Activated gamma-delta T cell treated with anti-CD3 and anti-CD28 coated beads, Interleukin-2, amount 50 U/mL, for 16 hours (primary cell): ENCODE measurements at regions not wholly inside any gene's neighbourhood (a gene's known extent, or its start where the extent isn't known, plus 50 kb on each side); places are given as distances from the start of the nearest gene placed in this dataset.
"Not testable (repeated sequence)": the region's sequence is repeated elsewhere in the genome, so short reads cannot be mapped to it uniquely, and the experiment has no call there.

Source experiments
- DNase-seq: peaks from one replicate; pipeline ENCODE4 v3.0.0-alpha.2; 2020; ENCODE audit warnings: low read depth

DNA sequence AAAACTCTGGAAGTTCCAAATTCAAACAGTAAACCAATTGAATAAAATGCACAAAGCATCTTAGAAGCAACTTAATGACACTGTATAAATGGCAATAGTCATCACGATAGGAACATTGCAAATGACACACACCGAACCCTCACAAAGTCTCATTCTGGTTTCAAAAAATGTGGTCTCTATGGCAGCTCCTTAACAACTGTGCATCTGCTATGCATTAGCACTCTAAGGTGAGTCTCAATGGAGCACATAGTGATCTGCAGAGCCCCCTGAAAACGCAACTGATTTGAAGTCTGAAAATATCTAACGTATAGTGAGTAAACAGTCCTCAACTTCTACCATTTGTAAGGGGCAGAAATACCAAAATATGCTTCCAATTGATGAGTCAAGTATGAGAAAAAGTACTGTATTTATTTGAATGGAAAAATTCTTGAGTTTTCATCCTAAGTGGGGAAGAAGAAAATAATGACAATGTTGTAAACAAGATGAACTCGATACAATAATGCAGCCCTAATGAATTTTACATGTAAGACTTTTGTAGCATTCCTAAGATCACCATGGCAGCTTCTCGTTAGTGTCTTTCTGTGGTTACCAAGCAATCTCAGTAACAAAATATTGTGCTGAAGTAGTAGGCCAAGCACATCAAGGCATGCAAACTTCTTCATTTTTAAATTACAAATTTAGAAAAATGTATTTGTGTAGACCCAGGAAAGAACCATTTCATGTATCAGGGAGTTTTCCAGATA is 517.5 kb upstream of the FAM174A start:
- DNase-seq, result no peak

DNA sequence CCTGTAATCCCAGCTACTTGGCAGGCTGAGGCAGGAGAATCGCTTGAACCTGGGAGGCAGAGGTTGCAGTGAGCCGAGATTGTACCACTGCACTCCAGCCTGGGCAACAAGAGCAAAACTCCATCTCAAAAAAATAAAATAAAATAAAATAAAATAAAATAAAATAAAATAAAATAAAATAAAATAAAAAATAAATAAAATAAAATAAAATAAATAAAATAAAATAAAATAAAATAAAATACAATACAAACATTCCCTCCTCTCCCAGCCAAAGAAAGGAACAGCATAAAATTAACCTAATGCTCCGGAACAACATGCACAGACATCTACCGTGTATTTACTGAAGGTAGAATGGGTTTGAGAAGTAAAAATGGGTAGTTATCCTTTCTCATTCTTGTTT is 521.9 kb upstream of the FAM174A start:
- DNase-seq, result not testable (repeated sequence)

DNA sequence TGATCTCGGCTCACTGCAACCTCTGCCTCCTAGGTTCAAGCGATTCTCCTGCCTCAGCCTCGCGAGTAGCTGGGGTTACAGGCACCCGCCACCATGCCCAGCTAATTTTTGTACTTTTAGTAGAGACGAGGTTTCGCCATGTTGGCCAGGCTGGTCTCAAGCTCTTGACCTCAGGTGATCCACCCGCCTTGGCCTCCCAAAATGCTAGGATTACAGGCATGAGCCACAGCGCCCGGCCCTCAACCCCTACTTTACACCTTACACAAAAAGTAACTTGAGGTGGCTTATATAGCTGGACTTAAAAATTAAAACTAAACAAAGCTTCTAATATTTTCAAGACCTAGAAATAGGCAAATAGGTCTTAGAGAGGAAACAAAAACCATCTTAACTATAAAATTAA is 524.0 kb upstream of the FAM174A start:
- not testable (repeated sequence) for DNase-seq

DNA sequence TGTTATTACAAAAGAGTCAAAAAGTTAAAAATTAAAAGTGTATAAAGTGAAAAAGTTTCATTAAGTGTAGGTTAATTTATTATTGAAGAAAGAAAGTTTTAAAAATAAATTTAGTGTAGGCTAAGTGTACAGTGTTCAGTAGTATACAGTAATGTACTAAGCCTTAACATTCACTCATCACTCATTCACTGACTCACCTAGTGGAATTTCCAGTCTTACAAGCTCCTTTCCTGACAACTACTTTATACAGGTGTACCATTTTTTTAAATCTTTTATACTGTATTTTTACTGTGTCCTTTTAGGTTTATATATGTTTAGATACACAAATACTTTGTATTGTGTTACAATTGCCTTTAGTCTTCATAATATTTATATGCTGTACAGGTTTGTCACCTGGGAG is 530.2 kb upstream of the FAM174A start:
- no peak for DNase-seq

DNA sequence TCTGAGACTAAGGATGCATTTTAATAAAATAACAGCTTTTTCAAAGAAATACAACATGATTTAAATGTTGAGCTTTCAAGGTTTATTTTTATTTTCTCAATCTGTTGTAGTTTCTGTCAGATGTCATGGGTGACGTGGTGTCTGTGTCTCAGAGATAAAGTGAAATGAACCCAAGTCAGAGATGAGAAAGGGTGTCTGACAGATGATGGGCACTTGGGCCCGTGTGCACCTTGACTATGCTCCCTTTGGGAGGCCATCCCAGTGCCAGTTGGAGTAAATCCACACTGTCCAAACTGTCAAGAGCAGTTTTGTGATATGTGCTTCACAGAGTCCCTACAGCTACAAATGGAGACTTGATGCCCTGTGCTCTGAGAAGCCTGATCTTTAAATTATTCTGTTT is 536.9 kb upstream of the FAM174A start:
- DNase-seq, result no peak

DNA sequence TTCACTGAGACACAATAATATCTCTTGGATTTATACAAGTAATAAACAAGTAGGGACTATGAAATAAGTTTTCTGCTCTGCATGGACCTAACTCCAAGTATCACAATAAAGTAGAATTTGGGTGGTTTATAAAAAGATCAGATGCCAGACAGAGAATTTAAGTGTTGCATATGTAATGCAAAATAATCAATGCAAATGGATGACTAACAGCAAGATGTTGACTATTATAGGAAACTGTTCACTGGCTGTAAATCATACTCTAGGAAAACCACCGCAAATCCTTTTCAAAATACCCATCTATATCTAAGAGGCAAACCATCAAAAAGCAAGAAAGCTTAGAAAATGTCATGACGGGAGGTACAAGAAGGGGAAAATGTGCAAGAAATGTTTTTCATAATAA is 539.8 kb upstream of the FAM174A start:
- DNase-seq, result no peak

DNA sequence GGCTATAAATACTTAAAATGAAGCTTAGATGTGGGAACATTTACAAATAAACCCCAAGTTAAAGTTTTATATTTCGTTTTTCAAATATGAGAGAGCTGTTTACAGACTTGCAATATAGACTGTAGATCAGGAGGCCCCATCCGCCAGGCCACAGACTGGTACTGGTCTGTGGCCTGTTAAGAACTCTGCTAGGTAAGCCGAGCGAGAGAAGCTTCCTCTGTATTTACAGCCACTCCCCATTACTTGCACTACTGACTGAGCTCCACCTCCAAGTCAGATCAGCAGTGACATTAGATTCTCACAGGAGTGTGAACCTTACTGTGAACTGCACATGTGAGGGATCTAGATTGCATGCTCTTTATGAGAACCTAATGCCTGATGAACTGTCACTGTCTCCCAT is 561.4 kb upstream of the FAM174A start:
- DNase-seq, result no peak

DNA sequence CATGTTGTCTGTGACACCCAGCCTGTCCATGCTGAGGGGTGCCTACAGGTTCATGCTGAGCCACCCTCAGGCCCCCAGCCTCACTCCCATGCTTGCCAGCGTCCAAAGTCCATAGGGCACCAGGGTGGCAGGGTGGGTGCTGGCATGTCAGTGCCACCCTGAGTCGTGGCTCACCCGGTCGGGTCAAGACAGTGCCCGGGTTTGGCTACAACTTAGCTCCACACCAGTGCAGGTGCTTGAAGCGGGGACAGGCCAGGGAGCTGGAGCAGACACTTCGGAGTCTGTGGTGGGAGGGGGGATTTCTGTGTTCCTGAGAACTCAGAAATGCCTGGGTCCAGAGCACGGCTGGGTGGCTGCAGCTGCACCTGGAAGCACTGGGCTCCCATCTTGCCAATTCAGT is 579.2 kb upstream of the FAM174A start:
- no peak for DNase-seq

DNA sequence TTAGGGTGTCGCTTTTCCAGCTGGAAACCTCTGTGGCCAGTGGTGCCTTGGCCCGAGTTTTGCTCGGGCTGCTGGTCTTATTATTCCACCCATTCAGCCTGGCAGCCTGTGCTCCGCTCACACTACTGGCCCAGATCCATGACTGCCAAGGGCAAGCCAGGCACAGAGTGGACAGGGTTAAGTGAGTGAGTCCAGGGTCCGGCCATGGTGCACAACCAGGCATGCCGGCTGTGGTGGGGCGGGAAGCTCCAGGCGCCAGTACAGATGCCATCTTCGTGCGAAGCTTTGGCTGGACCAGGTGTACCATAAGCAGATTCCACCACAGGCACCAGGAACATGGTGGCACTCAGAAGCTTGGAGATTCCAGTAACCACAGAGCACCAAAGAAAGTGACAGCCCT is 580.2 kb upstream of the FAM174A start:
- no peak for DNase-seq

DNA sequence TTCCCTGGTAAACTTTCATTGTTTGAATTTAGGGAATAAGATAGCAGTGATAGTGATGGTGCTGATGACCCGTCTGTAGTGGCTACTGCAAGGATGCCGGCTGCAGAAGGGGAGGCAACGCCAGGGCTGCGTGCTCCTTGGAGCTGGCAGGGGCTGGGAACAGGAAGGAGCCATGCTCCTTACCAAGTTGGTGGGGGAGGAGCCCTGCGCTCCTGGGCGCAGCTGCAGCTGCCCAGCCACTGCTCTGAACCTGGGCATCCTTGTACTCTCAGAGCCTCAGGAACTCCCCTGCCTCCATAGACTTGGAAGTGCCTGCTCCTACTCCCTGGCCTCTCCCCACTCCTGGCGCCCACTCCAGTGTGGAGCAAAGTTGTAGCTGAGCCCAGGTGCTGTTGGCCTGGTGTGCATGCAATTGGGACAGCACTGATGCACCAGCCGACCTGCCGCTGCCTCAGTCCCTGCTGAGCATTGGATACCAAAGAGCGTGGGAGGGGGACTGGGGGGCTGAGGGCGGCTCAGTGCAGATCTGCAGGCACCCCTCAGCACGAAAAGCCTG is 585.1 kb upstream of the FAM174A start:
- no peak for DNase-seq

DNA sequence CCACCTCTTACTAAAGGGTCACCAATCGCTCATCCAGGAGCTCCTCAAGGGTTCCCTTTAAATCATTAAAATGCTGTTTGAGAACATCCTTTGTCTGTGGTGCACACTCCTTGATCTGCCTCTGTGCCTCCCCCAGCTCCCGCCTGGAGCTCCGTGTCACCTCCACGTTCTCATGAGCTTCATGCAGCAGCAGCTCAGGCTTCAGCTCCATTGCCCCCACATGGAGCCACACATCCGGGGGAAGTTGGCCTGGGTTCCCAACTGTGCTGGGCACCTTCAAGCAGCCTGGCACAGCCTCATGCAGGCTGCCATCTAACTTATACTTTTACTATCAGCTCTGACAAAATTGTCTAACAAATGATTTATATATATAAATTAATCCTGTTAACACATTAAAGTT is 585.8 kb upstream of the FAM174A start:
- DNase-seq, result no peak

DNA sequence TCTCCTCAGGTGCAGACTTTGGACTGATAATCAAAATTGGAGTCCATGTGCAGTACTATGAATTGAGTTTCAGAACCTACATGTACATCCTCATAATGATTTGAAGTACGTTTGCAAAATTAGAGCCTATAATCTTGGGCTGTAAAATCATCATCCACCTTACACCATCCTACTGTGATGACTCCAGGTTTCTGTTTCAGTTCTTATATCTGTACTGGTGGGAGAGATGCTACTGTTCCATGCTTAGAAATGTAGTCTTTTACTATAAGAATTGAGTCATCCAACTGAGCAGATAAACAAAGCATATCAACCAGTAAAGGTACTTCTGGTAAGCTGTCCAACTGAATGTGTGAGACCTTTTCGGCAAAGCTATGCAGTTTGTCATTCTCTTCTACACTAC is 586.3 kb upstream of the FAM174A start:
- no peak for DNase-seq

DNA sequence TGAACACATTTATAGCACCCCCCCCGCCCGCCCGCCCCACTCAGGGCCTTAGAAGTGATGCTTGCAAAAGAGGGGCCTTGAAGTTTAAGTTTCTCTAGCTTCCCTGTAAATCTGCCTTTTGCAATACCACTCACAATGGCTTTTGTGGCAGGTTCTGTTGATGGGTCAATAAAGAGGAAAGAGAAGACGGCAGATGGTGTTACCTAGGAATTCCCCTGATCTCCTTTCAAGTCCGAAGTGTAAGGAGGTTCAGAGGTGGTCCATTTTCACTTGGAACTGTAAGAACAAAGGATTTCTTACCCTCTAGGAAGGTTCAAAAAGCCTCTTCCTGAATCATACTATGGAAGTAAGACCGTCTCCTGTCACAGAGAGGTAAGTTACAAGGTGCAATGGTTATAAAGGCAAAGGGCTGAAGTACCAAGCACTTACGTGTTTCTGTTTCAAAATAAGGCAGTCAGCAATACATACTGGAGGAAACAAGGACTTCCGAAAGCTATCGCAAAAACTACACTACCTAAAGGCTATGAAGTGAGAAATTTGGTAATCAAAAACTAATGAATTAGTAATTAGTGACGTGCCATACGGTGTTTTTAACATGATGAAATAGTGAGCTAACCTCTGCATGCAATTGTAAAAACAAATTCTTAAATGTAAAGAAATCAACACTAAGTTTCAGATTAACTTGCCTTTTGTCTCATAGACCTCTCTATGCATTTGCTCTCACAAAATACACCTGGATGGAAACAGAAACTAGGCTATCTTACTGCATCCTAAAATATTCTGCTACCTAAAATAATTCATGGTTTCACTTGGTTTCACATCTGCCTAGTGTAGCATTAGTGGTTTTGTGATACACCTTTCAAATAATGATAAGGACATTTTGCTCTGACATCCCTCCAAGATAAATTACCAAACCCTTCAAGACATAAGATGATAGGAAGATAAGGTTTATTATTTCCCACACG is 589.4 kb upstream of the FAM174A start:
- no peak for DNase-seq

DNA sequence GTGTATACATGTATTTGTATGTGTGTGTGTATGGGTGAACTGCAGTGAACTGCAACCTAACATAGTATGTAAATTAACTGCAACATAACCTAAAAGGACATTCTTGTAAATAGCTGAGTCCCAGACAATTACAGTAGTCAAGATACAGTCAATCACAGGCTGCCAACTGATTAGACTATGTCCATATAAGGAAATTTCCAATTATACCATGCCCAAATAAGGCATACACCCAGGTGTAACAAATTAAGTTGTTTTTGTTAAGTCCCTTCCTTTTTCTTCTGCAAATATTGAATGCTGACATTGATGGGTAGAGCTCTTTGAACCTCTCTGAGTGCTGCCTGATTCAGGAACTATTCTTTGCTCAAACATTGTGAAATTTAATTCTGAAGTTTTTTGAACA is 594.6 kb upstream of the FAM174A start:
- no peak for DNase-seq

DNA sequence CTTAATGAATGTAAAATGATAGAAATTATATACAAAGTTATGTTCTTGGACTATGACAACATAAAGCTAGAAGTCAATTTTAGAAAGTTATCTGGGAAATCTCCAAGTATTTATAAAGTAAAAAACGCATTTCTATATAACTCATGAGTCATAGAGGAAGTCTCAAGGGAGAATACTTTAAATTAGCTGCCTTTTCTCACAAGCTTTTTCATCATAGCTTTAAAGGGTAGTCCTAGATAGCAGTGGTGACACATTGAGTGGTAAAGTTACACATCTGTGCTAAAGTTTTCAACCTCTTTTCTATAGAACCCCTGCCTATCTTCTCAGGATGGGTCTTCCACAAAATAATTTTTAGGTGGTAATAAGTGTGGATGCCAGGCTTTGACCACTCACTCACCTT is 598.3 kb upstream of the FAM174A start:
- DNase-seq, result no peak

DNA sequence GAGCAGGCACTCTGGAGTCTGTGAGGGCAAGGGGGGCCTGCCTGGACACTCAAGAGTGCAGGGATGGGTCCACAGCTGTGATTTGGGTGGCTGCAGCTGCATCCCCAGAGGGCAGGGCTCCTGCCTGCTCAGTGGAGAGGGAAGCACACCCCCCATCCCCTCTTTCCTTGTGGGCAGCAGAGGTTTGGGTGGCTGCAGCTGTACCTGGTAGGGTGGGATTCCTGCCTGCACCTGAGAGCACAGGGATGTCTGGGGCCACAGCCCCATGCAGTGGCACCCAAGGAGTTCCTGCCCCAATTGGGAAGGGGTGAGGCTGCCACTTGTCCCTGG is 605.4 kb upstream of the FAM174A start:
- no peak for DNase-seq

DNA sequence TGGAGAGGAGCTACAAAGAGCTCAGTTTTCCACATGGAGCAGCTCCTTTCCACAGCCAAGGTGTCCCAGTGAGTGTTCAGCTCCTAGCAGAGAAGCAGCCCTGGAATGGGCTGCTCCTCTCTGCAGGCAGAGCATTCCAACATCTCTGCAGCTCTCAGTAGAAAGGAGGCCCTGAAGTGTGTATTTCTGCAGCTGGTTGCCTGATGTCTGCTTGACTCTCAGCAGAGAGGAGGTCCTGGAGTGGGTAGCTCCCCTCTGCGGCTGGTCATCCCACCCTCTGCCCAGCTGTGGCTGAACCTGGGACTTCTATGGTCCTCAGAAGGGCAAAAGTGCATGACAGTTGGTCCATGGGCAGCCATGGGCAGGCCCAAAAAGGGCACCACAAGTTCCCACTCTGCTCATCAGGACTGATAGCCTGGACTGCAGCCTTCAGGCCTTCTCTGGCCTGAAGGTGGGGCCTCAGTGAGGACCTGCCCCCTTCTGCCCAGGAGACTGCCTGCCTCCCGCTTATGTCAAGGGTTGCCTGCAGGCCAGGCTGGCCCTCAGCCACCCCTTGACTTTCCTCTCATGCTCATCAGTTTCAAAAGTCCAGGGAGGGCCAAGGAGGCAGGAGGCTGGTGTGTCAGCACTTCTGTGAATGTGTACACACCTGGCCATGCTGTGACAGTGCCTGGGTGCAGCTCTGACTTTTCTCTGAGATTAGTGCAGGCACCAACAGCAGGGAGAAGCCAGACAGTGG is 605.9 kb upstream of the FAM174A start:
- no peak for DNase-seq

DNA sequence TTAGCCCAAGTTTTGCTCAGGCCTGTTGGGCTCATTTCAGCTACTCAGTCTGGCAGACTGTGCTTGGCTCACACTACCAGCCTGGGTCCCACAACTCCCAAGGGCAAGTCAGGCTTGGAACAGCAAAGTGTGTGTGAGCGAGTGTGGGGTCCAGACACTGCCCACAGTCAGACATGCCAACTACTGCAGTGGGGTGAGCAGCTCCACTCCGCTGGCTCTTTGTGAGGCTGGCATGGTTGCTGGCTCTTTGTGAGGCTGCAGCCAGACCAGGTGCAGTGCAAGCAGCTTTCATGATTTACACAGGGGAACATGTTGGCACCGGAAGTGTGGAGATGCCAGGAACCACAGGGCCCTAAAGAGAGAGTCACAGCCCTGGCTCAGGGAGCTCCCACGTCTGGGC is 606.7 kb upstream of the FAM174A start:
- DNase-seq, result no peak

DNA sequence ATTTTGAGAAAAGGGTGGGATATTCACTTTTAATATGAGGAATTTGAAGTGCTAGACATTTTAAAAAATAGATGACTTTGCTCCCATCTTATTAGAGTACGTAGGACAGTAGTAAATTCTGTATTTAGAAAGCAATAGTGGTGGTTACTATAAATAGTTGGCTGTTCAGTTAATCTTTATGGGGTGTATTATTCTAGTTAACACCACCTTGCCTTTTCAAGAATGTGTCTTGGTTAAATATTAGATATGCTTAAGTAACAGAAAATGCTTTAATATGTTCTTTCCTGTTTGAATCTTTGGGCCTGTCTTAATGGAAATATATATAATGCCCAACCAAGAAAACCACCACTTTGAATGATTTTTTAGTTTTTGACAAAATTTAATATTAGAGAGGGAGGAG is 608.7 kb upstream of the FAM174A start:
- no peak for DNase-seq

DNA sequence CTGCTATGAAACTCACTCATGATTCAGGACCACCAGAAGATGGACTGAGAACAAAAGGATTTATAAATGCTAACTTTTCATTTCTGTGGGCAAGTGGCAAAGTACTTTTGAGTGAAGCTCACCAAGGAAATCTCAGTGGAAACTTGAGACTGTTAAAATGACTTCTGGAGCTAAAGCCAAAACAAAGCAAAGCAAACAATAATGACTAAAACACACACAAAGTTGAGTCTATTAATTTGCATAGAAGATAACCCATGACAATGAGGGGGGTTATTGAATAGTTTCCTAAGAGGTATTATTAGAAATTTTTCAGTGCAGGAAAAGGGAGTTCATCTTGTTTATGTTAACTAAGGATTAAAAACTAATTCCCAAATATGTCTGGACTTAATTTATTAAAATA is 612.8 kb upstream of the FAM174A start:
- no peak for DNase-seq

DNA sequence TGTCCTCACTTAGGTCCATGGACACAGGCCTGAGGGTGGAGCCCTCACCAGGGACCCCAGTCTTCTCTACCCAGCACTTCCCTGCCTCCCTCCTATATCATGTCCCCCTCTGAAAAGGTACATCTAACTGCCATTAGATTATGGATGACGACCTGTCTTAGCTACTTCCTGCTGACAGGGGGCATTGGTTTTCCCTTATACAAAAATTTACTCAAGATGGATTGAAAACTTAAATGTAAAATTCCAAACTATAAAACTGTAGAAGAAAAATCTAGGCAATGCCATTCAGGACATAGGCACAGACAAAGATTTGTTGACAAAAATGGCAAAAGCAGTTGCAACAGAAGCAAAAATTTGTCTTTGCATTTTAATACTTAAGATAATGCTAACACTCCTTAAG is 623.2 kb upstream of the FAM174A start:
- no peak for DNase-seq

DNA sequence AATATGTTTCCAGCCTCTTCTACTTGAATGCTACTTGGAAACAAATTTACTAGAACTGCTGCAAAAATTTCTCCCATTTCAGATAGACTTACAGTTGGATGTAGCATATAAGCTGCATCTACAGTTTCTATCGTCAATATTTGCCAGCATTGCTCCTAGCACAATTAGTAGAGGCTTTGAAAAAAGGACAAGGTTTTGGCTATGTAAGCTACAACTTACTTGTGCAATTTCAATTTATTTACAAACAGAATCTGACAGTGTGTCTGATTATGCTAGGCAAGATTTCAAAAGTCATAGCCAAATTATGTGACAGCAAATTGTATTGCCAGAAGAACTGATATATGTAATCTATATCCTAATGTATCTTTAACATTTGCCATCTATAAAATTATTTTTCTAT is 628.4 kb upstream of the FAM174A start:
- DNase-seq, result no peak

DNA sequence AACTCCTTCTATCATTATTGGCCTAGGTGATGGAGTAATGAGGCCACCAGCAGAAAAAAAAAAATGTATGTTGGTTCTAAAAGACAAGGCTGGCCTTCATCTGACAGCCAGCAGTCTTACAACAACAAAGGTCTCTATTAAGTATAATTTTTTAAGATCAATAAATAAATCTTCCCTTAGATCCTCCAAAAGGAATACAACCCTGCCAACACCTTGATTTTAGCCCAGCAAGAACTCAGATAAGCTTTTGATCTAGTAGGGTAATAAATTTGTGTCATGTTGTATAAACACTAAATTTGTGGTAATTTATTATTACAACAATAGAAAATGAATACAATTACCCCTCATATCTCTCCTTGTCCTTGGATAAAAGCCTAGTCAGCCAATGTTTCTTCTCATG is 633.2 kb upstream of the FAM174A start:
- no peak for DNase-seq
